Neural cell (in vitro differentiated cells): ENCODE measurements at regions not wholly inside any gene's neighbourhood (a gene's known extent, or its start where the extent isn't known, plus 50 kb on each side); places are given as distances from the start of the nearest gene placed in this dataset.
A peak's percentile ranks its signal among the peaks of the same experiment; 100 is the strongest.

ENCODE experiments used
- H2AFZ ChIP-seq: fragments of 200-600, 300-800 bp; sonication (generic), shearing (Covaris generic); 2 replicates; pipeline ENCODE4 v1.6.0; 2014; ENCODE audit warnings: low read depth, mild to moderate bottlenecking, antibody characterized with exemption, low read length, moderate library complexity
- H3F3A ChIP-seq: fragments of 200-600 bp; shearing (Covaris generic); 2 replicates; pipeline ENCODE4 v1.6.1; 2016; ENCODE audit warnings: mild to moderate bottlenecking, moderate library complexity, mixed read lengths, antibody characterized with exemption, low read length; ENCODE audit not compliant: insufficient read depth, poor library complexity, severe bottlenecking
- H3K27ac ChIP-seq: fragments of 200-600, 300-800 bp; sonication (generic), shearing (Covaris generic); 2 replicates; pipeline ENCODE4 v1.5.1; 2014; ENCODE audit warnings: mild to moderate bottlenecking, low read length, moderate library complexity
- H3K27me3 ChIP-seq: fragments of 300-800, 200-600 bp; sonication (generic), shearing (Covaris generic); 2 replicates; pipeline ENCODE4 v1.6.0; 2014; ENCODE audit warnings: mild to moderate bottlenecking, low read depth, low read length, moderate library complexity; ENCODE audit not compliant: insufficient read depth
- H3K36me3 ChIP-seq: fragments of 300-800, 200-600 bp; sonication (generic), shearing (Covaris generic); 2 replicates; pipeline ENCODE4 v1.5.1; 2014; ENCODE audit warnings: mild to moderate bottlenecking, antibody characterized with exemption, low read length, moderate library complexity; ENCODE audit not compliant: insufficient read depth
- H3K4me2 ChIP-seq: fragments of 300-800, 200-600 bp; sonication (generic), shearing (Covaris generic); 2 replicates; pipeline ENCODE4 v1.6.0; 2014; ENCODE audit warnings: mild to moderate bottlenecking, low read length
- H3K4me3 ChIP-seq: fragments of 300-800, 200-600 bp; sonication (generic), shearing (Covaris generic); 2 replicates; pipeline ENCODE4 v1.5.1; 2014; ENCODE audit warnings: mild to moderate bottlenecking, low read length, moderate library complexity
- H3K79me2 ChIP-seq: fragments of 200-600 bp; shearing (Covaris generic); replicated peaks from 2 replicates; pipeline ENCODE4 v1.6.0; 2014; ENCODE audit warnings: mild to moderate bottlenecking, low read length, moderate library complexity; ENCODE audit not compliant: insufficient read depth
- H3K9ac ChIP-seq: fragments of 300-800, 200-600 bp; sonication (generic), shearing (Covaris generic); 2 replicates; pipeline ENCODE4 v1.6.1; 2016; ENCODE audit warnings: mild to moderate bottlenecking, low read length, mixed read lengths
- H3K9me2 ChIP-seq: fragments of 200-600 bp; shearing (Covaris generic); 2 replicates; pipeline ENCODE4 v1.6.1; 2016; ENCODE audit warnings: mild to moderate bottlenecking, low read length, mixed read lengths; ENCODE audit not compliant: insufficient read depth
- H3K9me3 ChIP-seq: fragments of 200-600, 300-800 bp; sonication (generic), shearing (Covaris generic); 2 replicates; pipeline ENCODE4 v1.6.1; 2016; ENCODE audit warnings: mild to moderate bottlenecking, mixed run types, low read length, moderate library complexity, mixed read lengths
- H4K20me1 ChIP-seq: fragments of 200-600 bp; shearing (Covaris generic); 2 replicates; pipeline ENCODE4 v1.6.1; 2016; ENCODE audit warnings: mild to moderate bottlenecking, mixed run types; ENCODE audit not compliant: insufficient read depth
- EP300 ChIP-seq: fragments of 450-650 bp; conservative IDR thresholded peaks from 2 replicates; pipeline ENCODE4 v1.6.1; 2014; ENCODE audit warnings: antibody characterized with exemption, mild to moderate bottlenecking, moderate library complexity; ENCODE audit not compliant: poor library complexity, severe bottlenecking
- EZH2 ChIP-seq: fragments of 200-600, 300-800 bp; shearing (Covaris generic), sonication (generic); IDR thresholded peaks from 2 replicates; pipeline ENCODE4 v1.6.1; 2014; ENCODE audit warnings: antibody characterized with exemption, low read length, borderline replicate concordance, mild to moderate bottlenecking; ENCODE audit not compliant: insufficient read depth, poor library complexity, severe bottlenecking
- MXI1 ChIP-seq: fragments of 450-650 bp; conservative IDR thresholded peaks from 2 replicates; pipeline ENCODE4 v1.6.1; 2014; ENCODE audit warnings: antibody characterized with exemption, mild to moderate bottlenecking; ENCODE audit not compliant: poor library complexity, severe bottlenecking
- POLR2AphosphoS5 ChIP-seq: IDR thresholded peaks from 2 replicates; pipeline ENCODE4 v1.6.1; 2012
- RAD21 ChIP-seq: fragments of 450-650 bp; conservative IDR thresholded peaks from 2 replicates; pipeline ENCODE4 v1.6.1; 2014; ENCODE audit warnings: antibody characterized with exemption, mild to moderate bottlenecking, moderate library complexity
- SMC3 ChIP-seq: fragments of 450-650 bp; conservative IDR thresholded peaks from 2 replicates; pipeline ENCODE4 v1.6.1; 2014; ENCODE audit warnings: antibody characterized with exemption, mild to moderate bottlenecking, moderate library complexity; ENCODE audit not compliant: poor library complexity
- TAF1 ChIP-seq: IDR thresholded peaks from 2 replicates; pipeline ENCODE4 v1.6.1; 2012; ENCODE audit warnings: low read depth
- TF ChIP-seq, protein P1 (sequence below): IDR thresholded peaks from 2 replicates; pipeline ENCODE4 v1.6.1; 2012; ENCODE audit warnings: borderline replicate concordance
- TF ChIP-seq, protein P2 (sequence below): fragments of 450-650 bp; IDR thresholded peaks from 2 replicates; pipeline ENCODE4 v1.5.1; 2014; ENCODE audit warnings: antibody characterized with exemption, mild to moderate bottlenecking, moderate library complexity; ENCODE audit not compliant: poor library complexity, severe bottlenecking

DNA sequence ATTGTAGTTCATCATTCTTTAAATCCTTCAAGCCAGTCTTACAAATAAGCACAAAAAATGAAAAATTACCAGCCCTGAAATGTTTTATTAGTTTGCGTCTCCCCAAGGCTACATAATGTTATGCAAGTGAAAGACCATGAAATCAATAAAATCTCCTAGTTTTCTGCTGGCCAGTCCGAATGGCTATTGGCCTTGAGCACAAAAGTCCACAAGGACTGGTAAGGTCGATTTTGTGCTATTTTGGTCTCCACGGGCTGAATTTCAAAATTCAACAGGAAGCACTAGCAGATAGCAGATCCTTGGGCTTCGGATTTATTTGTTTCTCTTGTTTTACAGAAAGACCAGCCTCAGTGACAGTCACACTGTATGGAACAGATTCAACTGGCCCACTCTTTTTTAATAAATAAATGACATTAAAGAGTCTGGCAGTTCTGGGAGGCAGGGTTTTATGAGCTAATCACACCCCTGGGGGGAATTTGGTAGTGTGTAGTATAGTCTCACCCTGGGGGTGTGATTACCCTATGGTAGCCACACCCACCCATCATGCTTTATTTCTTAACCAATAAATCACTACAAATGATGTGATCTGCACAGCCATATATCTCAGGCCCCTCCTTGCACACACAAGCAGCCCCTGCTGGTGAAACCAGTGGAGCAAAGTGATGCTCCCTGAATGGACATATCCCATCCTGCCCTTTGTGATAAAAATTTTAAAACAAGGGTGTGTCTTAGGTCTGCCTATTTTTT lies 51.1 kb upstream of the TMEM33 start:
- Histone ChIP-seq H3K4me3 (no peak overlapping the region), H3K36me3 (no peaks in the 10 kb centered on the region), H3K9me2 (no peaks in the 10 kb centered on the region), H4K20me1 (no peaks in the 10 kb centered on the region), H3K4me2 (no peak overlapping the region), H3K9me3 (no peaks in the 10 kb centered on the region), H3K27me3 (peaks cover 59% of the 10 kb centered on the region), H2AFZ (no peak overlapping the region), H3K79me2 (no peaks in the 10 kb centered on the region), H3K27ac (no peak overlapping the region), H3F3A (no peaks in the 10 kb centered on the region), H3K9ac (no peak overlapping the region)
- TF ChIP-seq SMC3 (no peak), EZH2 (no peak), TAF1 (no peak), POLR2AphosphoS5 (no peak), EP300 (no peak), MXI1 (no peak), RAD21 (no peak)
- TF ChIP-seq, protein P1, sequence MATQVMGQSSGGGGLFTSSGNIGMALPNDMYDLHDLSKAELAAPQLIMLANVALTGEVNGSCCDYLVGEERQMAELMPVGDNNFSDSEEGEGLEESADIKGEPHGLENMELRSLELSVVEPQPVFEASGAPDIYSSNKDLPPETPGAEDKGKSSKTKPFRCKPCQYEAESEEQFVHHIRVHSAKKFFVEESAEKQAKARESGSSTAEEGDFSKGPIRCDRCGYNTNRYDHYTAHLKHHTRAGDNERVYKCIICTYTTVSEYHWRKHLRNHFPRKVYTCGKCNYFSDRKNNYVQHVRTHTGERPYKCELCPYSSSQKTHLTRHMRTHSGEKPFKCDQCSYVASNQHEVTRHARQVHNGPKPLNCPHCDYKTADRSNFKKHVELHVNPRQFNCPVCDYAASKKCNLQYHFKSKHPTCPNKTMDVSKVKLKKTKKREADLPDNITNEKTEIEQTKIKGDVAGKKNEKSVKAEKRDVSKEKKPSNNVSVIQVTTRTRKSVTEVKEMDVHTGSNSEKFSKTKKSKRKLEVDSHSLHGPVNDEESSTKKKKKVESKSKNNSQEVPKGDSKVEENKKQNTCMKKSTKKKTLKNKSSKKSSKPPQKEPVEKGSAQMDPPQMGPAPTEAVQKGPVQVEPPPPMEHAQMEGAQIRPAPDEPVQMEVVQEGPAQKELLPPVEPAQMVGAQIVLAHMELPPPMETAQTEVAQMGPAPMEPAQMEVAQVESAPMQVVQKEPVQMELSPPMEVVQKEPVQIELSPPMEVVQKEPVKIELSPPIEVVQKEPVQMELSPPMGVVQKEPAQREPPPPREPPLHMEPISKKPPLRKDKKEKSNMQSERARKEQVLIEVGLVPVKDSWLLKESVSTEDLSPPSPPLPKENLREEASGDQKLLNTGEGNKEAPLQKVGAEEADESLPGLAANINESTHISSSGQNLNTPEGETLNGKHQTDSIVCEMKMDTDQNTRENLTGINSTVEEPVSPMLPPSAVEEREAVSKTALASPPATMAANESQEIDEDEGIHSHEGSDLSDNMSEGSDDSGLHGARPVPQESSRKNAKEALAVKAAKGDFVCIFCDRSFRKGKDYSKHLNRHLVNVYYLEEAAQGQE = no peak
- TF ChIP-seq, protein P2, sequence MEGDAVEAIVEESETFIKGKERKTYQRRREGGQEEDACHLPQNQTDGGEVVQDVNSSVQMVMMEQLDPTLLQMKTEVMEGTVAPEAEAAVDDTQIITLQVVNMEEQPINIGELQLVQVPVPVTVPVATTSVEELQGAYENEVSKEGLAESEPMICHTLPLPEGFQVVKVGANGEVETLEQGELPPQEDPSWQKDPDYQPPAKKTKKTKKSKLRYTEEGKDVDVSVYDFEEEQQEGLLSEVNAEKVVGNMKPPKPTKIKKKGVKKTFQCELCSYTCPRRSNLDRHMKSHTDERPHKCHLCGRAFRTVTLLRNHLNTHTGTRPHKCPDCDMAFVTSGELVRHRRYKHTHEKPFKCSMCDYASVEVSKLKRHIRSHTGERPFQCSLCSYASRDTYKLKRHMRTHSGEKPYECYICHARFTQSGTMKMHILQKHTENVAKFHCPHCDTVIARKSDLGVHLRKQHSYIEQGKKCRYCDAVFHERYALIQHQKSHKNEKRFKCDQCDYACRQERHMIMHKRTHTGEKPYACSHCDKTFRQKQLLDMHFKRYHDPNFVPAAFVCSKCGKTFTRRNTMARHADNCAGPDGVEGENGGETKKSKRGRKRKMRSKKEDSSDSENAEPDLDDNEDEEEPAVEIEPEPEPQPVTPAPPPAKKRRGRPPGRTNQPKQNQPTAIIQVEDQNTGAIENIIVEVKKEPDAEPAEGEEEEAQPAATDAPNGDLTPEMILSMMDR = no peak

DNA sequence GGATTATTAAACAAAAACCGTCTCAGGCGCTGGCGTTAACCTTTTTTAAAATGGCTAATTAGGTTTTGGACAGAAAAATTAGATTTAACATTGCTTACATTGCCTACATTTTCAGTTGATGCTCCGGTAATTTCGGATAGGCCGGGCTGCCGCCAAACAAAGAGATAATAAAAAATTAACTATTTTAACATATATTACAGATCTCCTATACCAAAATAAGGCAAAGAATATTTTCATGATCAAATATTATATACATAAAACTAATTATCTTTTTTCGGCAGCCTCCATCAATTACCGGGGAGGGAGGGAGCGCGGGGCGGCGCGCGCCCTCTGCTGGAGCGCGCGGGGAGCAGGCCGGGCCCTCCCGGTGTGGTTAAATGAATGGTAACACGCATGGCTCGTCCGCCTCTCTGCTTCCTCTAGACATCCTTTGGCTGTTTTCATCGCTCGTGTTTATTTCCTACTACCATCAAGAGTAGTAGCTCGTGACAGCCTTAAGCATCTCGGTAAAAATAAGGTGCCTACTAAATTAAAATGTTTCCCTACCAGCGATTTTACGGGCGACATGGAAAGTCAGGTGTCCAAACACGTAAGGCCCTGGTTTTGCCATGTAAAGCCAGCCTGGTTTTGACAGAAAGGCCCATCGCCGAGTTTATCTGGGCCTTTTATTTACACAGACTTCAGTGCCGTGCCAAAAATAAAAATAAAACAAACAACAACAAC lies 52.4 kb upstream of the TMEM33 start:
- H3K9ac ChIP-seq = no peak overlapping the region
- no peak overlapping the region for H3K4me2 ChIP-seq
- peaks cover 73% of the 10 kb centered on the region for H3K27me3 ChIP-seq
- H3K27ac ChIP-seq = no peak overlapping the region
- no peaks in the 10 kb centered on the region for H4K20me1 ChIP-seq
- H3K4me3 ChIP-seq = no peak overlapping the region
- H3K79me2 ChIP-seq = no peaks in the 10 kb centered on the region
- H3F3A ChIP-seq = no peaks in the 10 kb centered on the region
- no peak for TF ChIP-seq EZH2
- peak; percentile 69 for TF ChIP-seq SMC3
- TF ChIP-seq, protein P2 = peak; percentile 70
- peak; percentile 19 for TF ChIP-seq POLR2AphosphoS5
- TF ChIP-seq, protein P1 = no peak
- no peak for TF ChIP-seq EP300
- no peak for TF ChIP-seq TAF1
- no peak for TF ChIP-seq RAD21
- TF ChIP-seq MXI1 = no peak
- H2AFZ ChIP-seq = no peak overlapping the region
- H3K9me2 ChIP-seq = no peaks in the 10 kb centered on the region
- no peaks in the 10 kb centered on the region for H3K36me3 ChIP-seq
- no peaks in the 10 kb centered on the region for H3K9me3 ChIP-seq
